ENCODE measurements at regions not wholly inside any gene's neighbourhood (a gene's known extent, or its start where the extent isn't known, plus 50 kb on each side); places are given as distances from the start of the nearest gene placed in this dataset.

DNA sequence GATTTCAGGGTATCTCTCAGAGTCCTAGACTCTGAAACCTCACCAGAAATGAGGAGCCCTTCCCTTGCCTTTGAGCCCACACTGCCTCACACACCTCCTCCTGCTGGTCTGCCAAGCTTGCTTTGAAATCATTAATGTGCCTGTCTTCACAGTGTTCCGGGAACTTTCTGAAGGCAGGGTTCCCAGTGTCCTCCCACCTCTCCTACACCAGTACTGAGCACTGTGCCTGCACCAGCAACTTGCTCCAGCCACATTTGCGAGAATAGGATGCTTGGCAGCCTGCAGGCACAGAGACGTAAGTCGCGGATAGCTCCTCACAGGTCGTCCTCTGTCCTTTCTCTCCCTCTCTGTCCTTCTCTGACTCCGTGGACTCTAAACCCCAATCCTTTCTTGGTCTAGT lies 408.4 kb upstream of the EEF2KMT start:
- ChIA-PET CTCF (no interaction called here), POLR2A (ENCODE audit: unreplicated experiment) (interaction anchor here (0.5 kb wide), 1 partner anchor 421 kb away, joined by 3 read pairs; no protein-coding TSS in a partner anchor)
- H3K18ac ChIP-seq (ENCODE audit: low read depth, low read length), result no peak overlapping the region
- no TSS peak for BruUV-seq (replicated peaks)
- H2AFZ ChIP-seq (replicated peaks; ENCODE audit: low read length, poor library complexity), result no peak overlapping the region
- no peak for ATAC-seq (ENCODE audit: low read depth)
- no peak overlapping the region for H2BK20ac ChIP-seq (ENCODE audit: low read depth, low read length)
- peaks cover 50% of the 10 kb centered on the region for H3K9me3 ChIP-seq (ENCODE audit: control insufficient read depth, insufficient read depth, low read length)
- no peak overlapping the region for H2AK5ac ChIP-seq (ENCODE audit: low read depth, low read length)
- no peaks in the 10 kb centered on the region for H3K79me1 ChIP-seq (ENCODE audit: low read depth in 1 of 2, low read length in 2 of 2)
- no peak overlapping the region for H2BK120ac ChIP-seq (ENCODE audit: low read depth, low read length)
- H3K4me2 ChIP-seq (ENCODE audit: low read depth, low read length), result no peak overlapping the region
- TF ChIP-seq, protein P1, sequence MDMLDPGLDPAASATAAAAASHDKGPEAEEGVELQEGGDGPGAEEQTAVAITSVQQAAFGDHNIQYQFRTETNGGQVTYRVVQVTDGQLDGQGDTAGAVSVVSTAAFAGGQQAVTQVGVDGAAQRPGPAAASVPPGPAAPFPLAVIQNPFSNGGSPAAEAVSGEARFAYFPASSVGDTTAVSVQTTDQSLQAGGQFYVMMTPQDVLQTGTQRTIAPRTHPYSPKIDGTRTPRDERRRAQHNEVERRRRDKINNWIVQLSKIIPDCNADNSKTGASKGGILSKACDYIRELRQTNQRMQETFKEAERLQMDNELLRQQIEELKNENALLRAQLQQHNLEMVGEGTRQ (IDR thresholded peaks at IDR 0.05; ENCODE audit: low read depth, low read length), result no peak
- TF ChIP-seq SMC3 (IDR thresholded peaks at IDR 0.05; ENCODE audit: low read depth, low read length) (no peak), BHLHE40 (IDR thresholded peaks at IDR 0.05; ENCODE audit: low read depth, low read length) (no peak), CHD1 (IDR thresholded peaks at IDR 0.05; ENCODE audit: low read depth, low read length) (no peak), RAD21 (IDR thresholded peaks at IDR 0.05; ENCODE audit: low read length) (no peak), NFE2L2 (IDR thresholded peaks at IDR 0.05; ENCODE audit: low read depth, low read length) (no peak), CEBPB (IDR thresholded peaks at IDR 0.05; ENCODE audit: low read depth, low read length) (no peak), RCOR1 (IDR thresholded peaks at IDR 0.05; ENCODE audit: insufficient replicate concordance, low read length) (no peak), RFX5 (IDR thresholded peaks at IDR 0.05; ENCODE audit: low read depth, low read length) (no peak), FOS (IDR thresholded peaks at IDR 0.05; ENCODE audit: low read depth, low read length) (no peak), POLR2A (IDR thresholded peaks at IDR 0.05; ENCODE audit: low read depth, low read length) (no peak), MXI1 (IDR thresholded peaks at IDR 0.05; ENCODE audit: borderline replicate concordance, low read depth, low read length) (no peak), MAZ (IDR thresholded peaks at IDR 0.05; ENCODE audit: borderline replicate concordance, low read depth, low read length) (no peak)
- TF ChIP-seq, protein P2, sequence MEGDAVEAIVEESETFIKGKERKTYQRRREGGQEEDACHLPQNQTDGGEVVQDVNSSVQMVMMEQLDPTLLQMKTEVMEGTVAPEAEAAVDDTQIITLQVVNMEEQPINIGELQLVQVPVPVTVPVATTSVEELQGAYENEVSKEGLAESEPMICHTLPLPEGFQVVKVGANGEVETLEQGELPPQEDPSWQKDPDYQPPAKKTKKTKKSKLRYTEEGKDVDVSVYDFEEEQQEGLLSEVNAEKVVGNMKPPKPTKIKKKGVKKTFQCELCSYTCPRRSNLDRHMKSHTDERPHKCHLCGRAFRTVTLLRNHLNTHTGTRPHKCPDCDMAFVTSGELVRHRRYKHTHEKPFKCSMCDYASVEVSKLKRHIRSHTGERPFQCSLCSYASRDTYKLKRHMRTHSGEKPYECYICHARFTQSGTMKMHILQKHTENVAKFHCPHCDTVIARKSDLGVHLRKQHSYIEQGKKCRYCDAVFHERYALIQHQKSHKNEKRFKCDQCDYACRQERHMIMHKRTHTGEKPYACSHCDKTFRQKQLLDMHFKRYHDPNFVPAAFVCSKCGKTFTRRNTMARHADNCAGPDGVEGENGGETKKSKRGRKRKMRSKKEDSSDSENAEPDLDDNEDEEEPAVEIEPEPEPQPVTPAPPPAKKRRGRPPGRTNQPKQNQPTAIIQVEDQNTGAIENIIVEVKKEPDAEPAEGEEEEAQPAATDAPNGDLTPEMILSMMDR (conservative IDR thresholded peaks at IDR 0.05; ENCODE audit: low read depth, low read length), result no peak
- no peak overlapping the region for H2BK5ac ChIP-seq (ENCODE audit: low read depth, low read length, poor library complexity, severe bottlenecking)
- no peak overlapping the region for H2AK9ac ChIP-seq (replicated peaks; ENCODE audit: low read depth, low read length, poor library complexity)
- no peak overlapping the region for H3K4ac ChIP-seq (ENCODE audit: low read depth, low read length)
- no peak overlapping the region for H3K27ac ChIP-seq (ENCODE audit: insufficient read depth, low read length)
- no peak overlapping the region for H2BK15ac ChIP-seq (ENCODE audit: low read depth, low read length)
- no peaks in the 10 kb centered on the region for H3K27me3 ChIP-seq (ENCODE audit: control insufficient read depth, insufficient read depth, low read length)
- no peaks in the 10 kb centered on the region for H3K9me1 ChIP-seq (ENCODE audit: insufficient read depth, low read length)
- no peaks in the 10 kb centered on the region for H3K36me3 ChIP-seq (ENCODE audit: control insufficient read depth, insufficient read depth, low read length)
- no peak overlapping the region for H3K56ac ChIP-seq (ENCODE audit: extremely low read depth, insufficient read depth, low read length)
- no peaks in the 10 kb centered on the region for H3K4me1 ChIP-seq (ENCODE audit: control insufficient read depth, insufficient read depth, low read length)
- no peak overlapping the region for H4K91ac ChIP-seq (ENCODE audit: insufficient read depth, low read depth, low read length)
- no peak overlapping the region for H3K4me3 ChIP-seq (ENCODE audit: insufficient read depth, low read depth, low read length)
- dilution Hi-C loops (cut with HindIII; ENCODE audit: low sequenced_read_pairs, unreplicated experiment) (no loop called here), in situ Hi-C loops (cut with MboI; ENCODE audit: low sequenced_read_pairs) (no loop called here), intact Hi-C loops (cut with micrococcal nuclease) (no loop called here)
- H4K8ac ChIP-seq (ENCODE audit: low read depth in 2 of 2, low read length in 2 of 2), result no peak overlapping the region
- DNase-seq, result no peak
- H3K9ac ChIP-seq (ENCODE audit: low read depth, low read length), result no peak overlapping the region
- H4K20me1 ChIP-seq (ENCODE audit: insufficient read depth, low read length), result no peaks in the 10 kb centered on the region
- no peak overlapping the region for H3K14ac ChIP-seq (replicated peaks; ENCODE audit: low read depth, low read length)
- H3K23ac ChIP-seq (ENCODE audit: low read depth, low read length), result no peak overlapping the region
- whole genome bisulfite sequencing, 2 experiments (ENCODE audit: extremely low coverage in 2 of 2, insufficient read length in 1 of 2), result 59% methylated on average over 5 of the region's 7 CpGs; no CpG with 5 or more reads in 1 of the 2 experiments
- no peak overlapping the region for H4K5ac ChIP-seq (ENCODE audit: low read depth, low read length)
